ENCODE measurements at regions not wholly inside any gene's neighbourhood (a gene's known extent, or its start where the extent isn't known, plus 50 kb on each side); places are given as distances from the start of the nearest gene placed in this dataset.
A peak's percentile ranks its signal among the peaks of the same experiment; 100 is the strongest.
"Not testable (repeated sequence)": the region's sequence is repeated elsewhere in the genome, so short reads cannot be mapped to it uniquely, and the experiment has no call there.

DNA sequence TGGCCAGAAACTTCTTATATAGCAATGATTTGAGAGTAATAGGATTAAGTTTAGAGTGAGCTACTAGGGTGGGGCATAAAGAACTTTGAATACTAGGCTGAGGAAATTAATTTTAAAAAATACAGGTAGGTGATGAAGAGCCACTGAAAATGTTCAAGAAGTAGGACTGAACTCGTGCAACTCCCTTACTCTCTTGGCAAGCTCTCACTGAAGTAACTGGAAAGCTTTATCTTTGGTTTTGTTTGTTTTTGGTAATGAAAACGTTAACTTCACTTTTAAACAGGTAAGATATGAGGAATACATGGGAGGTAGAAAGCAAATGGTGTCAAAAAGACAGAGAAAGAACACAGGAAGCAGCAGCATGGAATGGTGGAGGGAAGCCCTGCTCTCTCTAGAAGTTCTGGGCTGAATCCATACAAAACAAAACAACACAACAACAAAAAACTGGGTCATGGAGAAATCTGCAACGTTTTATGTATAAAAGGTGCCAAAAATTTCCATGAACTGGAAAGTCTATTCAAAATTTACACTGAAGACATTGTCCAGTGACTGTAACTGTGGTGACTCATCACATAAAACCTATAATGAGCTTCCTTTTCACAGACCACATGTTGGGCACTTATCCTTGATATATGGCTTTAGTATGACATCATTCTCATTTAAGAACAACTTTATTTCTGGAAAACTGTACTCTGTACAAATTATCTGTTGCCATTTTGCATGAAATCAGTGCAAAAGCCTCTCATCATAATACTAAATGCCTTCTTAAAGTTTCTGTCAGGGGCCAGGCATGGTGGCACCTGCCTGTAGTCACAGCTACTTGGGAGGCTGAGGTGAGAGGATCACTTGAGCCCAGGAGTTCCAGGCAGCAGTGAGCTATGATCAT, 91.2 kb upstream of the CHD1 start:
- no peak for DNase-seq (ENCODE audit: extremely low spot score, unreplicated experiment)
- Mint-ChIP-seq H3K4me3 (peak overlapping the region; percentile 23), H3K27me3 (no peaks in the 10 kb centered on the region), H3K4me1 (ENCODE audit: unreplicated experiment) (peaks cover 9% of the 10 kb centered on the region), H3K9me3 (peaks cover 12% of the 10 kb centered on the region), H3K27ac (peak overlapping the region; percentile 47), H3K36me3 (no peaks in the 10 kb centered on the region)
- no peak for TF ChIP-seq CTCF (conservative IDR thresholded peaks at IDR 0.05)

GRCh38 chr5:99019254-99019653, 90.4 kb upstream of the CHD1 start:
- Mint-ChIP-seq H3K9me3 (peaks cover 12% of the 10 kb centered on the region), H3K27me3 (no peaks in the 10 kb centered on the region), H3K4me3 (no peak overlapping the region), H3K4me1 (ENCODE audit: unreplicated experiment) (peaks cover 9% of the 10 kb centered on the region), H3K36me3 (no peaks in the 10 kb centered on the region), H3K27ac (no peak overlapping the region)
- TF ChIP-seq CTCF (conservative IDR thresholded peaks at IDR 0.05) = no peak
- DNase-seq (ENCODE audit: extremely low spot score, unreplicated experiment) = no peak

GRCh38 chr5:99010294-99010693, 81.5 kb upstream of the CHD1 start:
- Mint-ChIP-seq H3K4me3 (no peak overlapping the region), H3K9me3 (peaks cover 1% of the 10 kb centered on the region), H3K27me3 (no peaks in the 10 kb centered on the region), H3K27ac (no peak overlapping the region), H3K36me3 (no peaks in the 10 kb centered on the region), H3K4me1 (ENCODE audit: unreplicated experiment) (no peaks in the 10 kb centered on the region)
- no peak for TF ChIP-seq CTCF (conservative IDR thresholded peaks at IDR 0.05)
- DNase-seq (ENCODE audit: extremely low spot score, unreplicated experiment) = no peak

DNA sequence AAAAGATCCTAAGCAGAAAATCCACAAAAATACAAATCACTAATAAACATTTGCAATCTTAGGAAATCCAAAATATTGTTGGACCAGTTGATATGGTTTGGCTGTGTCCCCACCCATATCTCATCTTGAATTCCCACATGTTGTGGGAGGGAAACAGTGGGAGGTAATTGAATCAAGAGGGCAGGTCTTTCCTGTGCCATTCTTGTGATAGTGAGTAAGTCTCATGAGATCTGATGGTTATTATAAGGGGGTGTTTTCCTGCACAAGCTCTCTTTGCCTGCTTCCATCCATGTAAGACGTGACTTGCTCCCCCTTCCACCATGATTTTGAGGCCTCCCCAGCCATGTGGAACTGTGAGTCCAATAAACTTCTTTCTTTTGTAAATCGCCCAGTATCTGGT, 79.2 kb upstream of the CHD1 start:
- not testable (repeated sequence) for H3K27ac Mint-ChIP-seq; H3K4me1 Mint-ChIP-seq (ENCODE audit: unreplicated experiment); H3K27me3 Mint-ChIP-seq; H3K9me3 Mint-ChIP-seq; DNase-seq (ENCODE audit: extremely low spot score, unreplicated experiment); H3K36me3 Mint-ChIP-seq; H3K4me3 Mint-ChIP-seq

DNA sequence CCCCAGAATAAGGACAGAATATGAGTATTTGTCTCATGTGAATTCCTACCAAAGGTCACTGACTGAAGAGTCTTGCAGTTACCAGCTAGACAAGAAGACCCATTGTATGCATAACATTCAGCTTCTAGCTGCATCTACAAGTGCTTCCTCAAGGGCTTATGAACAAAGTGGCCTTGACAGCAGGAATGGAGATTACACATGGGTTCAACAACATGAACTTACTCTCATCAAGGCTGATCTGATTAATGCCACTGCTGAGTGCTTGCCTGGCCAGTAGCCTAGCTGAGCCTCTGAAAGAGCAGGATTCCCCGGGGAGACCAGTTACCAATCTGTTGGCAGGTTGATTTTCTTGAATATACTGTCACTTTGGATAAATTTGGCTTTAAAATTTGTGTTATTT, 76.7 kb upstream of the CHD1 start:
- Mint-ChIP-seq H3K27ac (no peak overlapping the region), H3K4me1 (ENCODE audit: unreplicated experiment) (no peaks in the 10 kb centered on the region), H3K4me3 (no peak overlapping the region), H3K36me3 (peaks cover 4% of the 10 kb centered on the region), H3K9me3 (no peaks in the 10 kb centered on the region), H3K27me3 (no peaks in the 10 kb centered on the region)
- TF ChIP-seq CTCF (conservative IDR thresholded peaks at IDR 0.05) = no peak
- no peak for DNase-seq (ENCODE audit: extremely low spot score, unreplicated experiment)

- H3K4me3 Mint-ChIP-seq = no peak overlapping the region
- no peaks in the 10 kb centered on the region for H3K4me1 Mint-ChIP-seq (ENCODE audit: unreplicated experiment)
- peaks cover 3% of the 10 kb centered on the region for H3K9me3 Mint-ChIP-seq
- no peak overlapping the region for H3K27ac Mint-ChIP-seq
- no peaks in the 10 kb centered on the region for H3K27me3 Mint-ChIP-seq
- DNase-seq (ENCODE audit: extremely low spot score, unreplicated experiment) = no peak
- TF ChIP-seq CTCF (conservative IDR thresholded peaks at IDR 0.05) = no peak
- H3K36me3 Mint-ChIP-seq = peaks cover 4% of the 10 kb centered on the region
These were observed 76.2 kb upstream of the CHD1 start for GRCh38 chr5:99004960-99005359.
